HG03521 (cell line): ENCODE measurements at regions not wholly inside any gene's neighbourhood (a gene's known extent, or its start where the extent isn't known, plus 50 kb on each side); places are given as distances from the start of the nearest gene placed in this dataset.
"Not testable (repeated sequence)": the region's sequence is repeated elsewhere in the genome, so short reads cannot be mapped to it uniquely, and the experiment has no call there.

Experiments used
- ATAC-seq: cut with Tn5 transposase; IDR thresholded peaks from one replicate; pipeline ENCODE4 v1.9.1; 2021; ENCODE audit warnings: mild to moderate bottlenecking, moderate library complexity; ENCODE audit not compliant: unreplicated experiment

GRCh38 chr6:86478316-86478715, 459.0 kb upstream of the HTR1E start:
- not testable (repeated sequence) for ATAC-seq

- no peak for ATAC-seq
Measured at GRCh38 chr6:86477500-86478148, 459.7 kb upstream of the HTR1E start.

GRCh38 chr6:86476311-86476710, 461.0 kb upstream of the HTR1E start:
- no peak for ATAC-seq

DNA sequence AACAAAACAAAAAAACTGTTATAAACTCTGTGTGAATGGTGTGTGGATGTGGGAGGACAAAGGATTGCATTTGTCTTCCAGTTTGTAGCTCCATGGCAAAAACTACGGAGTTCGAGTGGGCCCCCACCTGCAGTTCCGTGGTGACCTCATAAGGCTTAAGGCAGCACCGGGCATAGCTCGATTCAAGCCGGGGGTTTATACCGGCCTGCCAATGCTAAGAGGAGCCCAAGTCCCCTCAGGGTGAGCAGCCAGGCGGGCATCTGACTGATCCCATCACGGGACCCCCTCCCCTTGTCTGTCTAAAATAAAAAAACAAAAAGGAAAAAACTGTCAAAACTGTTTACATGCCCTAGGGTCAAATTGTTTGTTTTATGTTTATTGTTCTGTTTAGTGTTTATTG, 463.2 kb upstream of the HTR1E start:
- no peak for ATAC-seq

GRCh38 chr6:86471791-86472190, 465.5 kb upstream of the HTR1E start:
- ATAC-seq = no peak

GRCh38 chr6:86459978-86460377, 477.4 kb upstream of the HTR1E start:
- ATAC-seq = no peak

DNA sequence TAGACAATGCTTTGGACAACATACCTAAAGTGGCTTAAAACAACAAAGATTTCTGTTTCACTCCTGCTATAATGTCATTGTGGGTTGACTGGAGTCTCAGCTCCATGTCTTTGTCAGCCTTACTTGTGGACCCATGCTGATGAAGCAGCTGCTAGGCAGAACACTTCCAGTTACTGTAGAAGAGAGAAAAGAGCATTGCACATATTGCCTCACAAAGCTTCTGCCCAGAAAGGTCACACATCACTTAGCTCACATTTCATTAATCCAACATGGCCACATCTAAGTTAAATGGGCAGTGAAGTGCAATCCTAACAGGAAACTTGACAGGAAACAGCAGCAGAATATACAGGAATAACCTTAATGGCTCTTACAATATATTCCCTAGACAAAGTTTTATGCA, 480.5 kb upstream of the HTR1E start:
- no peak for ATAC-seq

DNA sequence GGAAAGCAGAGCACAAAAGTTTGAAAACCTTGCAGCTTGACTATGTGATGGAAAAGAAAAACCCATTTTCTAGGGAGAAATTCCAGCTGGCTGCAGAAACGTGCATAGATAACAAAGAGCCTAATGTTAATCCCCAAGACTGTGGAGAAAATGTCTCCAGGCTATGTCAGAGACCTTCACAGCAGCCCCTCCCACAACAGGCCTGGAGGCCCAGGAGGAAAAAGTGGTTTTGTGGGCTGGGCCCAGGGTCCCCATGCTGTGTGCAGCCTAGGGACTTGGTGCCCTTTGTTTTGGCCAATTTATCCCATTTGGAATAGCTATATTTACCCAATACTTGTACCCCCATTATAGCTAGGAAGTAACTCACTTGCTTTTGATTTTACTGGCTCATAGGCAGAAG, 484.1 kb upstream of the HTR1E start:
- no peak for ATAC-seq

GRCh38 chr6:86448398-86448797, 488.9 kb upstream of the HTR1E start:
- no peak for ATAC-seq

DNA sequence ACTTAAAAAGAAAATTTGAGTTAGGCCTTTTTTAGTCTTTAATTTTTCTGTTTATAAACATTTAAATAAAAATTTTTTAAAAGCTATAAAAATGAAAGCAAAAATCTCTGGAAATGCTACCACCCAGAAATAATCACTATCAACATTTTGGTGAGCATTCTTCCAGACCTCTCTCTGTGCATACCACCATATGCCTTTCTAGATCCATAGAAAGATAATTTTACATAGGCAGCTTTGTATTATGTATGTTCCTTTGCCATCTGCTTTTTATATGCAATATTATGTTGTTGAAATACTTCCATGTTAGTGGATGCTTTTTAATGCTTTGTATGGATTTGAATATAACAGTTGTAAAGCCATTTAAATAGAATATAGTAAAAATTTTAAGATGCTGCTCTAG, 496.7 kb upstream of the HTR1E start:
- no peak for ATAC-seq

DNA sequence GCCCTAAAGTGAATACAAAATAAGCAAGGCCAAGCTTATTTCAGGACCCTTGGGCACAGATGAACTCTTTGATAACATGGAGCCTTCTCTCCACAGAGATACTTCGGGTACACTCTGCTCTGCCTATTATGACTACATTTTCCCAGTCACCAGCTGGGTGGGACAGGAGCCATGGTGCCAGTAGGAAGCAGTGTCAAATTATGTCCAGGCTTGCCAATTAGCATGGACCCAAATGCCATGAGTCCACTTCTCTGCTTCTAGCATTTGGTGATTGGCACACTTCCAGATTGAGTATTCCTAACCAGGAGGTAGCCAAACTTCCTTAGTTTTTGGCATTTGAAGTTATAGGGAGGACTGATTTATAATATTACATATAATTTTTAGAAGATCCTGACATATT, 513.8 kb upstream of the HTR1E start:
- ATAC-seq = no peak

DNA sequence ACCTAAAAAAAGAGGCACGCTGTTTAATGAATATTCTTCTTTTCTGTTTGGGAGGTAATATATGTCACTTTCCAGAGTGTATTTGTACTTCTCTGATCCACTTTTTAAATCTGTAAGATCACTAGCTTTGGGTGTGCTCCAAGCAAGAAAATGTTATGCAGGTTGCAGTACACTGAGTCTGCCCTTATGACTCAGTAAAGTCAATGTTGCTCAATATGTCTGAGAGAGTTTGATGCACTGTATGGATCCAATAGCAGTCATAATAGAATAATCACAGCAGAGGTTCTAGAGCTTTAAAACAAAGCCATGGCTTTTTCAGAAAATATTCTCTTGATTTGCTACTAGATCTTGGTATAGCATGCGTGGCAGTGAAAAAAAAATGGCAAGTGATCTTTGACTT, 525.3 kb upstream of the HTR1E start:
- no peak for ATAC-seq

DNA sequence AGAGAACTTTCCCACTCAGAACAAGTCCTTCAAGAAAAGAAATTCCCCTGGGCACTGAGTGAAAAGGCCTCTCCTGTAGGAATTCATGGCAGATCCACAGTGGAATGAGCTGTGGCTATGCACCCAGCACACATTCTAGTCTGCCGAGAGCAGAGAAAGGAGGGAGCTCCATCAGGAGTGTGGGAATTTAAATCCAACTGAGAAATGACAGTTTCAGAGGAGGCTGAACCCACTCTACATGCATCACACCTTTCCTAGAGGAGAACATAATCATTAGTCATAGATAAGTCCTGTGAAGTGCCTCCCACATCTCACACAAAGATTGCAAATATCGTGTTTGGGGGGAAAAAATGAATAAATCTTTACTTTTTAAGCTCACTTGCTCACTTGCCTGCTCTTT, 530.2 kb upstream of the HTR1E start:
- ATAC-seq = no peak

DNA sequence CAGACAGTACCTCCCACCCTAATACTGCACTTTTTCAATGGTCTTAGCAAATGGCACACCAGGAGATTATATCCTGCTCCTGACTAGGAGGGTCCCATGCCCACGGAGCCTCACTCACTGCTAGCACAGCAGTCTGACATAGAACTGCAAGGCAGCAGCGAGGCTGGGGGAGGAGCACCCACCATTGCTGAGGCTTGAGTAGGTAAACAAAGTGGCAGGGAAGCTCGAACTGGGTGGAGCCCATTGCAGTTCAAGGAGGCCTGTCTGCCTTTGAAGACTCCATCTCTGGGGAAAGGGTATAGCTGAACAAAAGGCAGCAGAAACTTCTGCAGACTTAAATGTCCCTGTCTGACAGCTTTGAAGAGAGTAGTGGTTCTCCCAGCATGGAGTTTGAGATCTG, 544.5 kb upstream of the HTR1E start:
- ATAC-seq = not testable (repeated sequence)

DNA sequence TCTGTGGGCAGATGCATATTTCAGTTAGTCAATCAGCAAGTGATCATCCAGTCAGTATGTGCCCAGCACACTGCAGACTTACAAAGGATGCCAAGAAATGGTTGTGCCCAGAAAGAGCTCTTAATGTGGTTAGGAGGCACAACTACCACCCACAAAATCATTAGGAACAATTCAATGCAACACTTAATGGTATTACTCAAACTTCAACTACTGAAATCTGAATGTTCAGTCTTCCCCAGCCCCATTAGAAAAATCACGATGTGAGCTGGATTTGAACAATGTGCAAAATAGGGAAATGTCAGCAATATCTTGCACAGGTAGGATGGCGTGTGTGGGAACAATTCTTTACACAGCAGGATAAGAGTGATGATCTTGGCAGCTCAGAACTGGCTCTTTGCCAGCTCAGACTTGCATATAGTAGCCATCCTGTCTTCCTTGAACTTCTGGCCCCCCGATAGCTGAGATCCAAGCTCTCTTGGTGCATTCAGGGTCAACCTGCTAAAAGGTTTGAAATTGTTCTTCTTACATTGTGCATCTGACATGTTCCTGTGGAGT, 556.7 kb upstream of the HTR1E start:
- no peak for ATAC-seq

- ATAC-seq = no peak
Measured at GRCh38 chr6:86357877-86358276, 579.5 kb upstream of the HTR1E start.

- ATAC-seq = no peak
Measured at GRCh38 chr6:86355271-86355670, 582.1 kb upstream of the HTR1E start.

- no peak for ATAC-seq
Measured at GRCh38 chr6:86331919-86332318, 605.4 kb upstream of the HTR1E start.

DNA sequence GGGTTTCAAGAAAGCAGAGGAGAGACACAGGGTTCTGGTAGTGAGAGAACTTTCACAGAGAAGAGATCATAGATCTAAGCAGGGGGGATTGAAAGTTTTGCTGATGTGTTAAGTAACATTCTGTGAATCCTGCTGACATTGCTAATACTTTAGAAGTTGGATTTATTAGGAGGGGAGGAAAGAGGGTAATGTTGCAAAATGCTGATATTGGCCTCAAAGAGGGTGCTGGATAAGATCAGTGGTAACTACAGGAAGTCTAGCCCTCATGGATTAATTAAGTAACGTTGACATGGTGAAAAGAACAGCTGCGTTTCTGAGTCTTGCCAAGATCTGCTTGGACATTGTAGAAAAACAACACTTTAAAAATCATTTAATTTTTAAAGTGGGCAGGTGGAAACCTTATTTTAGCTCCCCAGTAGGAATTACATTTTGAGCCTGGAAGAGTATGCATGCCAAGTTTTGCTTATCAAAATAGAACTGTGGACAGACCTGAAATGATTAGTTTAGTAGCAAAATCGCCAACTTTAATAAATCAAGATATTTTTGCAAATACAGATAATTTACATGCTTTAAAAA, 606.0 kb upstream of the HTR1E start:
- ATAC-seq = no peak

- no peak for ATAC-seq
Measured at GRCh38 chr6:86306210-86306609, 631.1 kb upstream of the HTR1E start.

- ATAC-seq = no peak
Measured at GRCh38 chr6:86285876-86286275, 643.2 kb upstream of the SYNCRIP start.

DNA sequence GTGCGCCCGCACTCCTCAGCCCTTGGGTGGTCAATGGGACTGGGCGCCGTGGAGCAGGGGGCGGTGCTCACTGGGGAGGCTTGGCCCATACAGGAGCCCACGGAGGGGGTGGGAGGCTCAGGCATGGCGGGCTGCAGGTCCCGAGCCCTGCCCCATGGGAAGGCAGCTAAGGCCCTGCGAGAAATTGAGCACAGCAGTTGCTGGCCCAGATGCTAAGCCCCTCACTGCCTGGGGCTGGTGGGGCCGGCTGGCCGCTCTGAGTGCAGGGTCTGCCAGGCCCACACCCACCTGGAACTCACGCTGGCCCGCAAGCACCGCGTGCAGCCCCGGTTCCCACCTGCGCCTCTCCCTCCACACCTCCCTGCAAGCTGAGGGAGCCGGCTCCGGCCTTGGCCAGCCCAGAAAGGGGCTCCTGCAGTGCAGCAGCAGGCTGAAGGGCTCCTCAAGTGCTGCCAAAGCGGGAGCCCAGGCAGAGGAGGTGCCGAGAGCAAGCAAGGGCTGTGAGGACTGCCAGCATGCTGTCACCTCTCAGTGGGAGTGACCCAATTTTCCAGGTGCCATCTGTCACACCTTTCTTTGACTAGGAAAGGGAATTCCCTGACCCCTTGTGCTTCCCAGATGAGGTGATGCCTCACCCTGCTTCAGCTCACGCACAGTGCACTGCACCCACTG, 642.3 kb upstream of the SYNCRIP start:
- ATAC-seq = not testable (repeated sequence)
